Stomach smooth muscle (tissue), 2 donors: ENCODE measurements at regions not wholly inside any gene's neighbourhood (a gene's known extent, or its start where the extent isn't known, plus 50 kb on each side); places are given as distances from the start of the nearest gene placed in this dataset.
"Not testable (repeated sequence)": the region's sequence is repeated elsewhere in the genome, so short reads cannot be mapped to it uniquely, and the experiment has no call there.

Source experiments
- H3K27ac ChIP-seq: one replicate; pipeline ENCODE4 v1.7.0; 2013; ENCODE audit warnings: mild to moderate bottlenecking, low read length, inconsistent platforms
- H3K27me3 ChIP-seq, 2 donors: one replicate each; pipeline ENCODE4 v1.7.0; 2013; ENCODE audit warnings: low read length in 2 of 2; ENCODE audit not compliant: insufficient read depth in 2 of 2, control insufficient read depth in 1 of 2
- H3K36me3 ChIP-seq, 2 donors: one replicate each; pipeline ENCODE4 v1.7.0; 2013; ENCODE audit warnings: low read length in 2 of 2; ENCODE audit not compliant: control insufficient read depth in 2 of 2, insufficient read depth in 2 of 2
- H3K4me1 ChIP-seq: one replicate; pipeline ENCODE4 v1.7.0; 2013; ENCODE audit warnings: low read length; ENCODE audit not compliant: control insufficient read depth, insufficient read depth
- H3K4me3 ChIP-seq, 2 donors: one replicate each; pipeline ENCODE4 v1.7.0; 2013; ENCODE audit warnings: low read length in 2 of 2
- H3K9ac ChIP-seq, 2 donors: one replicate each; pipeline ENCODE4 v1.7.0; 2013; ENCODE audit warnings: low read length in 2 of 2, mild to moderate bottlenecking in 1 of 2
- H3K9me3 ChIP-seq, 2 donors: one replicate each; pipeline ENCODE4 v1.7.0; 2013; ENCODE audit warnings: low read length in 2 of 2; ENCODE audit not compliant: control insufficient read depth in 2 of 2
- donor health status: healthy.
- donor health status: Pancreatic carcinoma.

DNA sequence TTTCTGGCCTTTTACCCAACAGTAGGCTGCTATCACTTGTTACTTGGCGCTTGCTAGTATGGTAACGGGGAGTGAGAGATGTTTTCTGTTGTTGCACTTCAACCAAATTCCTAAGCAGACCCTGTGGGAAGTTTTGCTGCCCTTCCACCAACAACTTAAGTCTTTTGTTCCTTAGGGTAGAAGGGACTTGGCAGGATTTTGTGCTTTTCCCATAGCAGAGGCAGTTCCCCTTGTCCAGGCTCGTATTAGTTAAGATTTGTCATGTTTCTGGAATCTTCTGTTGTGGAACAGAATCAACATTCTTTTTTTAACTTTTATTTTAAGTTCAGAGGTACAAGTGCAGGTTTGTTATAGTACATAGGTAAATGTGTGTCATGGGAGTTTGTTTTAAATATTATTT, 73.2 kb upstream of the SGIP1 start:
- Histone ChIP-seq H3K27me3 (no peaks in the 10 kb centered on the region), H3K4me1 (no peaks in the 10 kb centered on the region), H3K9ac (no peak overlapping the region), H3K27ac (no peak overlapping the region), H3K4me3 (no peak overlapping the region), H3K36me3 (no peaks in the 10 kb centered on the region), H3K9me3 (no peaks in the 10 kb centered on the region)

DNA sequence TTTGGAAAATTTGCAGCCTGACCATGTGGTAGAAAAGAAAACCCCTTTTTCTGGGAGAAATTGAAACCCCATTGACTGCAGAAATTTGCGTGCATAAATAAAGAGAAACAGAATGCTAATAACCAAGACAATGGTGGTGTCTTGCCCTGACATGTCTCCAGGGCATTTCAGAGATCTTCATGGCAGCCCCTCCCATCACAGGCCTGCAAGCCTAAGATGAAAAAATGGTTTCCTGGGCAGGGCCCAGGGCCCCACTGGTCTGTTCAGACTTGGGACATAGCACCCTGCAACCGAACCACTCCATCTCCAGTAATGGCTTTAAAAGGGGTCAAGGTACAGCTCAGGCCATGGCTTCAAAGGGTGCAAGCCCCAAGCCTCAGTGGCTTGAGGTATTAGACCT, 71.6 kb upstream of the SGIP1 start:
- H3K4me3 ChIP-seq = no peak overlapping the region
- H3K27ac ChIP-seq = no peak overlapping the region
- no peak overlapping the region for H3K9ac ChIP-seq
- no peaks in the 10 kb centered on the region for H3K36me3 ChIP-seq
- no peaks in the 10 kb centered on the region for H3K27me3 ChIP-seq
- no peaks in the 10 kb centered on the region for H3K4me1 ChIP-seq
- H3K9me3 ChIP-seq = no peaks in the 10 kb centered on the region

DNA sequence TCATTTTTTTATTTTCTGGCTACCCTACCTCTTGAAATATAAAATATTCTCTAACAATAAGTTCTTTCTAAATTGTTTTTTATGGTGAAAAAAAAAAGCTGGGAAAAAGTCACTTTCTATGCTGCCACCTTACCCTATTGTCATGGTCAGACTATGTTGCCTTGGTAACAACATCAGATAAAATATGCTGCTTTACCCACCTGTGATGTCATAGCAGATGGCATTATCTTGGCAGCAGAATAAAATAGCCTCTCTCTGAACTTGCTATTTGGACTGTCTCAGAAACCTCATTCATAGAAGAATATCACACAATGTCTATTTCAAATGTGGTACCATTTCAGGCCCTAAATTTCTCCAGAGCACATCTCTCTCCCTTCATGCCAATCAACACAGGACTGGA, 69.6 kb upstream of the SGIP1 start:
- H3K9me3 ChIP-seq = no peaks in the 10 kb centered on the region
- H3K9ac ChIP-seq = no peak overlapping the region
- H3K4me1 ChIP-seq = no peaks in the 10 kb centered on the region
- H3K36me3 ChIP-seq = no peaks in the 10 kb centered on the region
- H3K27me3 ChIP-seq = no peaks in the 10 kb centered on the region
- no peak overlapping the region for H3K4me3 ChIP-seq
- no peak overlapping the region for H3K27ac ChIP-seq

DNA sequence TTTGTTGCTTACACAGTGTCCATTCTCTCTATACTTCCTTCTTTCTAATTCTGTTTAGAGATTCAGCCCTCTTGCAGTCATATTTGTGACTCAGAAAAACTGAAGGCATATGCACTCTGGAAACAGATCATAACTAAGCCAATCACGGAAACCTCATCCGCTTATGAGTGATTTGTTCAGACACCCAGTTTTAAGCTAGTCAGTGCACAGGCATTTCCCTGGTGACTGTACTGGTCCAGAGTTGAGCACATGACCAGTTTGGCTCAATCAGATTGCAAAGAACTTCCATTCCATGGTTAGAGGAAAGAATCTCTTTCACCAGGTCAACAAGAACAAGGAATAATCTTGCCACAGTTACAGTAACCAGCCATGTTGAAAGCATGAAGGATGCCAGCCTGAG, 69.2 kb upstream of the SGIP1 start:
- no peaks in the 10 kb centered on the region for H3K27me3 ChIP-seq
- no peaks in the 10 kb centered on the region for H3K9me3 ChIP-seq
- H3K9ac ChIP-seq = no peak overlapping the region
- no peaks in the 10 kb centered on the region for H3K4me1 ChIP-seq
- H3K4me3 ChIP-seq = no peak overlapping the region
- H3K27ac ChIP-seq = no peak overlapping the region
- H3K36me3 ChIP-seq = no peaks in the 10 kb centered on the region

DNA sequence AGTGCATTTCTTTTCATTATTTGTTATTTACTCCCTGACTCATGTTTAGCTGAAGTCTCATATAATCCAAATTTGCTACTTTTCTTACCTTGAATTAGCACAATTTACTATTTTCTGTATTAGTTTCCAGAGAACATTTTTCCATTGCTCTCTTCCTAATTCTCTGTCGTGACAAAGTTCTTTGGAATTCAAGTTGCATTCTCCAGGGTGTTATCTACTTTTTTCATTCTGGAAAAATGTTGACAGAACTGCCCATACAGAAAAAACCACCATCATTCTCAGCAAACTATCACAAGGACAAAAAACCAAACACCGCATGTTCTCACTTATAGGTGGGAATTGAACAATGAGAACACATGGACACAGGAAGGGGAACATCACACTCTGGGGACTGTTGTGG, 67.3 kb upstream of the SGIP1 start:
- not testable (repeated sequence) for H3K27me3 ChIP-seq, H3K4me3 ChIP-seq

DNA sequence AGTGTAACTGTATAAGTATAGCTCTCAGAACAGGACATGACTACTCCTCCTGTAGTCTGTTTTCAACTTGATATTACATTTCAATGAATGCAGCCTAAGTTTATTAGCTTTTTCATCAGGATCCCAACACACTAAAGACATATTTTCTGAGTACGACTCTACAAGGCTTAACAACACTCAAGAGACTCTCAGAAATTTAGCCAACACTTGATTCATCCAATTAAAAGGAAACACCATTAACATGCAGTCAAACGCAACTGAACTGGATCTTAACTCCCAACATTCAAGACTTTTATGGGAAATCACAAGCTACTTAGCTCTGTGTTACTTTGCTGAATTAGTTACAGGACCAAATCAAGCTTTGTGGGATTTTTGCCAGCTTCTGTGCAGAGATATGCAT, 65.2 kb upstream of the SGIP1 start:
- Histone ChIP-seq H3K4me1 (no peaks in the 10 kb centered on the region), H3K27ac (no peak overlapping the region), H3K36me3 (no peaks in the 10 kb centered on the region), H3K27me3 (no peaks in the 10 kb centered on the region), H3K9me3 (no peaks in the 10 kb centered on the region), H3K4me3 (no peak overlapping the region), H3K9ac (no peak overlapping the region)

More for the DNA sequence above, 67.3 kb upstream of the SGIP1 start:
- H3K36me3 ChIP-seq, H3K9ac ChIP-seq, H3K4me1 ChIP-seq, H3K9me3 ChIP-seq, H3K27ac ChIP-seq: not testable (repeated sequence)

DNA sequence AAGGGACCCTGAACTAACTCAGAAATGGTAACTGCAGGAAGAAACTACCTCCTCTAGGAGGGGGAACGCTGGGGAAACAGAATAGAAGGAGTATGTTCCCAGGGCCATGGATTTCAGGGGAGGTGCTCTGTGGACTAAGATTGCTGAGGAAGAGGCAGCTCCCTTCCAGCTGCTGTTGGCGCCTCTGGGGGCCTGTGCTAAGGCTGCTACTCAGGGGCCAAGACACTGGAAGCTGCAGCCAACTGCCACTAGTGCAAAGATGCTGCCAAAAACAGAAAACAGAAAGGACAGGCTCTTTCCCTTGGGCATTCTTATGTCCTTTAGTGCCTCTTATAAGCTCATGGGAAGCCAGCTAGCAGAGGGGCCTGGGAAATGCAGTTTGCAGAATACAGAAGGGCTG, 58.0 kb upstream of the SGIP1 start:
- Histone ChIP-seq H3K9me3 (no peaks in the 10 kb centered on the region), H3K27ac (no peak overlapping the region), H3K9ac (no peak overlapping the region), H3K36me3 (no peaks in the 10 kb centered on the region), H3K4me3 (no peak overlapping the region), H3K4me1 (no peaks in the 10 kb centered on the region), H3K27me3 (no peaks in the 10 kb centered on the region)

DNA sequence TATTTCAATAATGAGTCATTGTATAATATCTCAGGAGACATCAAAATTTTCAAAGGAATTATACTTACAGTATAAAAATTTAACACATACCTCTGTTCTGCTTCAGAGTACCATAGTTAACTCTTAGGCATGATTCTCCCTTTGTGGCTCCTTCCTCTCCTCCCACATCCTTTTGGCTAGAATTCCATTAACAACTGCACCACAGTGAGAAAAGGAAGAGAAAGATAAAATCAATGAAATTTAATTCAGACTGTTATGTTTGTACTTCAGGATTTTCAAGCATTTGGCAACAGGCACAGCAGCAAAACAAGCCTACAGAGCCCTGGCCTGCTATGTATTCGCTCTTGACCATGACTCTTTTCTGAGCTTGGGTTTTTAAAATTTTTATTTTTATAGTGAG, 57.2 kb upstream of the SGIP1 start:
- Histone ChIP-seq H3K36me3 (no peaks in the 10 kb centered on the region), H3K27ac (no peak overlapping the region), H3K4me3 (no peak overlapping the region), H3K9me3 (no peaks in the 10 kb centered on the region), H3K4me1 (no peaks in the 10 kb centered on the region), H3K9ac (no peak overlapping the region), H3K27me3 (no peaks in the 10 kb centered on the region)

DNA sequence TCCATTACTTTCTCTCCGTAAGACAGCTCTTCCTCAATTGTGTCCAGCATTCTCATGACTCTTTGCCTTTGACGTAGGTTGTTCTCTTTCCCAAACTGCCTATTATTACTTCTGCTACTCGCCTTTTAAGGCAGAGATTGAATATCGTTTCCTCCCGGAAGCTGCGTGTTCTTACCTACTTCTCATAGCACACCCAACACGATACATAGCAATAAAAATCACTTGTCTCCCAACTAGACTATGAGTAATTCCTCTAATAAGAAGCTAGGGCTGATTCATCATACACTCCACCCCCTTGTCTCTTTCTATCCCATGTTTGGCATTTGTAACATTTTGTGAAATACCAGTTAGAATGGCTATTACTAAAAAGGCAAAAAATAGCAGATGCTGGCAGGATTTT, 55.8 kb upstream of the SGIP1 start:
- H3K9ac ChIP-seq = no peak overlapping the region
- no peak overlapping the region for H3K27ac ChIP-seq
- no peaks in the 10 kb centered on the region for H3K4me1 ChIP-seq
- H3K9me3 ChIP-seq = no peaks in the 10 kb centered on the region
- no peaks in the 10 kb centered on the region for H3K27me3 ChIP-seq
- H3K36me3 ChIP-seq = no peaks in the 10 kb centered on the region
- H3K4me3 ChIP-seq = no peak overlapping the region

DNA sequence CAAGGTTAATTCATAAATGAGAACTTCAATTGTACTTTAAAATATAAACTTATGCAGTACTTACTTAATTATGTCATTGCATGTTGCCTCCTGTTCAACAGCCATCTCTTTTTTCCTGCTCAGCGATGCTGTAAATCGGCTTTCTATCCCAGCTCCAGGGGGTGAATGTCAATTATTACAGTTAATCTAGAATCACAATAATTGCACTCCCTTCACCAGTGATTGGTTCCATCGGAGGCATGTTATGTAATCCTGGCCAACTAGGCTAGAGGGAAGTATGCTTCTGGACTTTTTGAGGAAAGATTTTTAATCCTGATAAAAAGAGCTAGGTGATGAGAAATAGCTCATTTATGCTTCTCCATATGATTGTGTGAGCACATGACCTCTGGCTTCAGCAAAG, 53.8 kb upstream of the SGIP1 start:
- Histone ChIP-seq H3K4me3 (no peak overlapping the region), H3K36me3 (no peaks in the 10 kb centered on the region), H3K27ac (no peak overlapping the region), H3K27me3 (no peaks in the 10 kb centered on the region), H3K9me3 (no peaks in the 10 kb centered on the region), H3K4me1 (no peaks in the 10 kb centered on the region), H3K9ac (no peak overlapping the region)

DNA sequence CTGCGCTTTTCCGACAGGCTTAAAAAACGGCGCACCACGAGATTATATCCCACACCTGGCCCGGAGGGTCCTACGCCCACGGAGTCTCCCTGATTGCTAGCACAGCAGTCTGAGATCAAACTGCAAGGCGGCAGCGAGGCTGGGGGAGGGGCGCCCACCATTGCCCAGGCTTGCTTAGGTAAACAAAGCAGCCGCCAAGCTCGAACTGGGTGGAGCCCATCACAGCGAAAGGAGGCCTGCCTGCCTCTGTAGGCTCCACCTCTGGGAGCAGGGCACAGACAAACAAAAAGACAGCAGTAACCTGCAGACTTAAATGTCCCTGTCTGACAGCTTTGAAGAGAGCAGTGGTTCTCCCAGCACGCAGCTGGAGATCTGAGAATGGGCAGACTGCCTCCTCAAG, 52.7 kb upstream of the SGIP1 start:
- not testable (repeated sequence) for H3K9ac ChIP-seq, H3K4me1 ChIP-seq, H3K27me3 ChIP-seq, H3K36me3 ChIP-seq, H3K4me3 ChIP-seq, H3K27ac ChIP-seq, H3K9me3 ChIP-seq
